ENCODE measurements at regions not wholly inside any gene's neighbourhood (a gene's known extent, or its start where the extent isn't known, plus 50 kb on each side); places are given as distances from the start of the nearest gene placed in this dataset.

GRCh38 chr5:12662545-12663314, 758.5 kb upstream of the CTNND2 start:
- TF ChIP-seq ATF3 (IDR thresholded peaks at IDR 0.05) (no peak), CTCF (IDR thresholded peaks at IDR 0.05 in 2 of 3, conservative IDR thresholded peaks at IDR 0.05 in 1 of 3; ENCODE audit: borderline replicate concordance in 1 of 3, insufficient read depth in 1 of 3, low read depth in 2 of 3, low read length in 2 of 3) (no peak), POLR2AphosphoS5 (IDR thresholded peaks at IDR 0.05; ENCODE audit: low read depth, low read length) (no peak)

Data from HCT116 (cell line).